PC-9 (cell line): ENCODE measurements at regions not wholly inside any gene's neighbourhood (a gene's known extent, or its start where the extent isn't known, plus 50 kb on each side); places are given as distances from the start of the nearest gene placed in this dataset.

Experiments
- BruUV-seq: library from RNA; stranded (reverse); fragments of 400-500 nt; replicated peaks from 2 replicates; lab custom pipeline; 2021; lab: Mats Ljungman, UMichigan
- CTCF ChIA-PET: fragments of 300-600 bp; sonication (Branson Sonifier 250); formaldehyde crosslinking; loops from one replicate; lab custom pipeline; 2022; ENCODE audit warnings: antibody characterized with exemption; lab: Charles Lee
- POLR2A ChIA-PET: fragments of 300-600 bp; sonication (Branson Sonifier 250); formaldehyde crosslinking; loops from one replicate; lab custom pipeline; 2022; ENCODE audit warnings: antibody characterized with exemption; ENCODE audit not compliant: unreplicated experiment; lab: Charles Lee
- DNase-seq, 2 experiments: peaks; one replicate each; pipeline versions ENCODE4 v3.0.0 to v3.0.0-alpha.2; 2015 to 2022; ENCODE audit warnings: mixed read lengths in 1 of 2
- H2AFZ ChIP-seq: fragments of 200-600 bp; sonication (generic); 2 replicates; pipeline ENCODE4 v1.8.1; 2017; ENCODE audit warnings: antibody characterized with exemption
- H3F3A ChIP-seq: fragments of 200-600 bp; sonication (generic); 2 replicates; pipeline ENCODE4 v1.8.1; 2017; ENCODE audit warnings: antibody characterized with exemption, mild to moderate bottlenecking, low read depth; ENCODE audit not compliant: insufficient read depth
- H3K27ac ChIP-seq: fragments of 200-600 bp; sonication (generic); 2 replicates; pipeline ENCODE4 v1.6.1; 2016; ENCODE audit warnings: mixed run types
- H3K27me3 ChIP-seq: fragments of 200-600 bp; sonication (generic); 2 replicates; pipeline ENCODE4 v1.6.1; 2016; ENCODE audit warnings: low read depth, mixed run types; ENCODE audit not compliant: insufficient read depth
- H3K36me3 ChIP-seq: fragments of 200-600 bp; sonication (generic); 2 replicates; pipeline ENCODE4 v1.6.1; 2016; ENCODE audit warnings: low read depth, mixed run types
- H3K4me1 ChIP-seq: fragments of 200-600 bp; sonication (generic); replicated peaks from 2 replicates; pipeline ENCODE4 v1.6.1; 2016; ENCODE audit warnings: mixed run types; ENCODE audit not compliant: insufficient read depth
- H3K4me2 ChIP-seq: fragments of 200-600 bp; sonication (generic); 2 replicates; pipeline ENCODE4 v1.6.1; 2017; ENCODE audit warnings: mixed run types
- H3K4me3 ChIP-seq: fragments of 200-600 bp; sonication (generic); 2 replicates; pipeline ENCODE4 v1.6.1; 2016; ENCODE audit warnings: mixed run types
- H3K79me2 ChIP-seq: fragments of 200-600 bp; sonication (generic); 2 replicates; pipeline ENCODE4 v1.6.1; 2017; ENCODE audit warnings: low read depth, mixed run types
- H3K9me2 ChIP-seq: fragments of 200-600 bp; sonication (generic); 2 replicates; pipeline ENCODE4 v1.8.1; 2017; ENCODE audit warnings: mild to moderate bottlenecking; ENCODE audit not compliant: insufficient read depth
- H3K9me3 ChIP-seq: fragments of 200-600 bp; sonication (generic); 2 replicates; pipeline ENCODE4 v1.8.1; 2016; ENCODE audit warnings: low read depth; ENCODE audit not compliant: insufficient read depth
- H4K20me1 ChIP-seq: fragments of 200-600 bp; sonication (generic); 2 replicates; pipeline ENCODE4 v1.8.1; 2017; ENCODE audit not compliant: insufficient read depth
- EZH2 ChIP-seq: fragments of 200-600 bp; sonication (generic); IDR thresholded peaks from 2 replicates; pipeline ENCODE4 v1.8.0; 2017; ENCODE audit warnings: antibody characterized with exemption, low read depth
- intact Hi-C: fragments of 100-400 bp; cut with micrococcal nuclease; formaldehyde crosslinking; loops from one replicate; pipeline ENCODE4 v1.10.0; 2022; ENCODE audit not compliant: unreplicated experiment
- TF ChIP-seq, protein P1 (sequence below): fragments of 200-600 bp; sonication (generic); conservative IDR thresholded peaks from 2 replicates; pipeline ENCODE4 v1.6.1; 2017; ENCODE audit warnings: mixed run types, antibody characterized with exemption, mild to moderate bottlenecking, moderate library complexity

DNA sequence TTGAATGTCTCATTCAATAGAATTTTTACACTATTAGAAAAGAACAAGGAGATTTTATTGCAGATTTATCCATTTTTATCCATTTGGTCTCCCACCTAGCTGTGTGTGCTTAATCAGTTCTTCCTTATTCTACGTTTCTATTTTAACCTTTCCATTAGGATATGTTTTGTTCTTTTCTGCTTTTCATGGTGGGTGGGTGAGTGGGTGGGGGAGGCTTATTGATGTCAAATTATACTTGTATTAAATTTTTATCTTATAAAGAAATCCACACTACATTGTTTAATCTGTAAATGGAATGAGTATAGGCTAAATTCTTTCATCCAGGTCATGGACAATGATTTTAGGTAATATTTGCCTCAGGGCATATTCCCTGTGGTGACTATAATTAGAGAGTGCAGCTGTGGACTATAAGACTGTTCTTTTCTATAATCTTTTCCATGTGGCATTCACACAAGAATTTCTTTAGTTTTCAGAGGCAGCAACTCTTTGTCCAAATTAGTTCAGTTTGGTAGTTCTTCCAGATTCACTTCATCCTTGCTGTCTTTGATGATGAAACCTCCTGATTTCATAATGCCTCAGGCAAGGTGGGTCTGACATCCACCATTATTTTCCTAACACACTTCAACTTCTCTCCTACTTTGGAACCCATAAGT, 2451.8 kb downstream of the PCDH7 start:
- TF ChIP-seq, protein P1, sequence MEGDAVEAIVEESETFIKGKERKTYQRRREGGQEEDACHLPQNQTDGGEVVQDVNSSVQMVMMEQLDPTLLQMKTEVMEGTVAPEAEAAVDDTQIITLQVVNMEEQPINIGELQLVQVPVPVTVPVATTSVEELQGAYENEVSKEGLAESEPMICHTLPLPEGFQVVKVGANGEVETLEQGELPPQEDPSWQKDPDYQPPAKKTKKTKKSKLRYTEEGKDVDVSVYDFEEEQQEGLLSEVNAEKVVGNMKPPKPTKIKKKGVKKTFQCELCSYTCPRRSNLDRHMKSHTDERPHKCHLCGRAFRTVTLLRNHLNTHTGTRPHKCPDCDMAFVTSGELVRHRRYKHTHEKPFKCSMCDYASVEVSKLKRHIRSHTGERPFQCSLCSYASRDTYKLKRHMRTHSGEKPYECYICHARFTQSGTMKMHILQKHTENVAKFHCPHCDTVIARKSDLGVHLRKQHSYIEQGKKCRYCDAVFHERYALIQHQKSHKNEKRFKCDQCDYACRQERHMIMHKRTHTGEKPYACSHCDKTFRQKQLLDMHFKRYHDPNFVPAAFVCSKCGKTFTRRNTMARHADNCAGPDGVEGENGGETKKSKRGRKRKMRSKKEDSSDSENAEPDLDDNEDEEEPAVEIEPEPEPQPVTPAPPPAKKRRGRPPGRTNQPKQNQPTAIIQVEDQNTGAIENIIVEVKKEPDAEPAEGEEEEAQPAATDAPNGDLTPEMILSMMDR: no peak
- DNase-seq: no peak
- CTCF ChIA-PET: no interaction called here

DNA sequence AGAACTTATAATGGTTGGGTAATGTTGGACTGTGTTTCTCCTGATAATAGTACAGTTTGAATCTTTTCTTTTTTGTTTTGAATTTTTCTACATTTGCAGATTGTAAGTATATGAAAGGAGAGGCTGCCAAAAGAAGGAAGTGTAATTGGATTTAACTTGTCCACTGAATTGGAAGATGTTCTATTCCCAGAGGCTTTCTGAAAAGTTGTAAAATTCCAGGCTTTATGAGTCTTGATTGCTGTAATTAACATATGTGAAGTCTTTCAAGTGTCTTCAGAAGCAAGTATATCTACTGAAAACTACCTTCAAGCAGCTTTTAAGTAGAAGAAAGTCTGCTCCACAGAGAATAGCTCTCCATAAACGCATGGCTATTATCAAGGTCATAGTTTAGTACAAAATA, 2456.4 kb downstream of the PCDH7 start:
- Histone ChIP-seq H3K27ac (no peak overlapping the region), H4K20me1 (no peaks in the 10 kb centered on the region), H3K27me3 (no peaks in the 10 kb centered on the region), H3K36me3 (no peaks in the 10 kb centered on the region), H3K4me2 (no peak overlapping the region), H3K9me3 (no peaks in the 10 kb centered on the region; the same call in 1 of the 2 replicates), H2AFZ (no peak overlapping the region), H3K4me1 (no peaks in the 10 kb centered on the region), H3F3A (no peaks in the 10 kb centered on the region), H3K9me2 (no peaks in the 10 kb centered on the region), H3K79me2 (no peaks in the 10 kb centered on the region), H3K4me3 (no peak overlapping the region)
- TF ChIP-seq, protein P1: no peak
- no peak for TF ChIP-seq EZH2
- BruUV-seq: no TSS peak
- CTCF ChIA-PET: no interaction called here
- DNase-seq: no peak
- POLR2A ChIA-PET: no interaction called here
- intact Hi-C loops: no loop called here

More for the DNA sequence above, 2451.8 kb downstream of the PCDH7 start:
- H3K9me2 ChIP-seq: no peaks in the 10 kb centered on the region
- H3K4me3 ChIP-seq: no peak overlapping the region
- POLR2A ChIA-PET: no interaction called here
- no peaks in the 10 kb centered on the region for H4K20me1 ChIP-seq
- intact Hi-C loops: no loop called here
- H3F3A ChIP-seq: no peaks in the 10 kb centered on the region
- no peaks in the 10 kb centered on the region; the same call in 1 of the 2 replicates for H3K9me3 ChIP-seq
- H3K4me1 ChIP-seq: no peaks in the 10 kb centered on the region
- H2AFZ ChIP-seq: no peak overlapping the region
- H3K27me3 ChIP-seq: no peaks in the 10 kb centered on the region
- no peaks in the 10 kb centered on the region for H3K79me2 ChIP-seq
- no peak overlapping the region for H3K27ac ChIP-seq
- H3K4me2 ChIP-seq: no peak overlapping the region
- no TSS peak for BruUV-seq
- no peaks in the 10 kb centered on the region for H3K36me3 ChIP-seq

DNA sequence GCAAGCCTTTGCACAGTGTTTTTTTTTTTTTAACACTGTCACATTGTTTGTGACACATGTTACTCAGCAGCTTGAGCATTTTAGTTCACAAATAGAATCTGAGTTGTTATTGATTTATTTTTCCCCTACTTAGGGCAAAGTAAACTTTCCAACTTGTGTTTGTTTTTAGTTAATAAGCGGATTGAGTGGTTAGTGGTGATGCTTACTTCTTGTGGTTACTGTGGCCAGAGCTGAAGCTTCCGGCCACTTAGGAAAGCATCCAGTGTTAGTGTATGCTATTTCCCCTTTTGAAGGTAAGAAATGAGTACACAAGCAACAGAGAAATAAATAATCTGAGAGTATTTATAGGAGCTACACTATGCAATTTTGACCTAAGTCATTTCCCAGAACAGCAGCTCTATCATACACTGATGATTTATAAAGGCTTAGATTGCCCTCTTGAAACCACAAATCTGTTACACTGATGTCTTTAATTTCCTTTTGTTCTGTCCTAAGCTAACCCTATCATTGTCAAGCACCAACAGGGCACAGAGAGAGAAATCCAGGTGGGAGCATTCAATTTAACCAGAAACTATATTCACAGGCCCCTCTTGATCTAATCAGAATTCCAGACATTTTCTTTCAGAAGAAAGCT, 2464.6 kb downstream of the PCDH7 start:
- Histone ChIP-seq H3K4me2 (no peak overlapping the region), H3F3A (no peaks in the 10 kb centered on the region), H3K27ac (no peak overlapping the region), H3K4me3 (no peak overlapping the region), H3K79me2 (no peaks in the 10 kb centered on the region), H3K36me3 (no peaks in the 10 kb centered on the region), H3K27me3 (no peaks in the 10 kb centered on the region), H4K20me1 (no peaks in the 10 kb centered on the region), H3K9me3 (no peaks in the 10 kb centered on the region), H3K4me1 (no peaks in the 10 kb centered on the region), H3K9me2 (no peaks in the 10 kb centered on the region), H2AFZ (no peak overlapping the region)
- POLR2A ChIA-PET: no interaction called here
- no peak for TF ChIP-seq EZH2
- TF ChIP-seq, protein P1: no peak
- DNase-seq: no peak
- intact Hi-C loops: no loop called here
- no TSS peak for BruUV-seq
- CTCF ChIA-PET: no interaction called here
